Common myeloid progenitor, CD34-positive (primary cell): ENCODE measurements at regions not wholly inside any gene's neighbourhood (a gene's known extent, or its start where the extent isn't known, plus 50 kb on each side); places are given as distances from the start of the nearest gene placed in this dataset.

ENCODE experiments used
- CTCF ChIA-PET: fragments of 350-600 bp; sonication (Branson Sonifier 250); formaldehyde crosslinking; loops from one replicate; lab custom pipeline; 2021; ENCODE audit warnings: antibody characterized with exemption; lab: Charles Lee
- POLR2A ChIA-PET: fragments of 350-600 bp; sonication (Branson Sonifier 250); formaldehyde crosslinking; loops from one replicate; lab custom pipeline; 2021; ENCODE audit warnings: antibody characterized with exemption; lab: Charles Lee
- DNase-seq, 3 donors: peaks; one replicate each; pipeline versions ENCODE4 v3.0.0 to v3.0.0-alpha.2; 2013
- H3K27ac ChIP-seq, 2 experiments: 1 replicate in 1 of 2; 2 replicates in 1 of 2; pipeline ENCODE4 v1.7.0; 2013; ENCODE audit warnings: inconsistent platforms in 2 of 2, low read length in 2 of 2, mild to moderate bottlenecking in 2 of 2, low read depth in 1 of 2, moderate library complexity in 1 of 2; ENCODE audit not compliant: severe bottlenecking in 2 of 2, insufficient read depth in 1 of 2, poor library complexity in 1 of 2
- H3K27me3 ChIP-seq, 5 experiments: replicated peaks in 2 of 5; 1 replicate in 3 of 5; 2 replicates in 2 of 5; pipeline versions ENCODE4 v1.6.1 to v1.7.0; 2013; ENCODE audit warnings: low read length in 4 of 5, mild to moderate bottlenecking in 2 of 5, moderate library complexity in 2 of 5, inconsistent platforms in 1 of 5; ENCODE audit not compliant: insufficient read depth in 5 of 5, control insufficient read depth in 4 of 5
- H3K36me3 ChIP-seq, 4 experiments: 1 replicate in 2 of 4; 2 replicates in 2 of 4; pipeline versions ENCODE4 v1.6.1 to v1.7.0; 2013; ENCODE audit warnings: low read length in 3 of 4, control low read depth in 1 of 4, mild to moderate bottlenecking in 1 of 4; ENCODE audit not compliant: control insufficient read depth in 4 of 4, insufficient read depth in 4 of 4
- H3K4me1 ChIP-seq, 4 experiments: 1 replicate in 3 of 4; 2 replicates in 1 of 4; pipeline versions ENCODE4 v1.6.1 to v1.7.1; 2013; ENCODE audit warnings: low read length in 3 of 4, mild to moderate bottlenecking in 3 of 4, control low read depth in 1 of 4, inconsistent platforms in 1 of 4, moderate library complexity in 1 of 4; ENCODE audit not compliant: control insufficient read depth in 4 of 4, insufficient read depth in 4 of 4; ENCODE audit errors: control extremely low read depth in 1 of 4
- H3K4me3 ChIP-seq, 7 experiments: 1 replicate in 4 of 7; 2 replicates in 3 of 7; pipeline versions ENCODE4 v1.5.1 to v1.7.0; 2013; ENCODE audit warnings: mild to moderate bottlenecking in 7 of 7, low read length in 6 of 7, moderate library complexity in 6 of 7, inconsistent platforms in 2 of 7, low read depth in 2 of 7, control low read depth in 1 of 7; ENCODE audit not compliant: insufficient read depth in 4 of 7, control insufficient read depth in 1 of 7; ENCODE audit errors: extremely low read depth in 1 of 7
- H3K9me3 ChIP-seq, 5 experiments: 1 replicate in 4 of 5; 2 replicates in 1 of 5; pipeline versions ENCODE4 v1.6.1 to v1.7.1; 2013; ENCODE audit warnings: low read length in 4 of 5, mild to moderate bottlenecking in 2 of 5, inconsistent platforms in 1 of 5, low read depth in 1 of 5, moderate library complexity in 1 of 5; ENCODE audit not compliant: control insufficient read depth in 4 of 5, insufficient read depth in 2 of 5; ENCODE audit errors: control extremely low read depth in 1 of 5
- WGBS: methylation state at CpG from one replicate; pipeline ENCODE4 v1.1.5; 2013; ENCODE audit not compliant: insufficient coverage; 5-methylcytosine and 5-hydroxymethylcytosine counted together

- DNase-seq: no peak
- no peaks in the 10 kb centered on the region for H3K9me3 ChIP-seq
- no peak overlapping the region for H3K4me3 ChIP-seq
- no peaks in the 10 kb centered on the region for H3K36me3 ChIP-seq
- no peak overlapping the region for H3K27ac ChIP-seq
- peaks cover 0 to 15% (median 0%) of the 10 kb centered on the region in 4 experiments for H3K4me1 ChIP-seq
- no peaks in the 10 kb centered on the region for H3K27me3 ChIP-seq
- no CpG with 5 or more reads among the region's 3 CpGs for WGBS
- CTCF ChIA-PET: interaction anchor here (0.6 to 1.6 kb wide), 4 partner anchors 12 to 160 kb away, joined by 3 to 5 read pairs (median 4); no protein-coding TSS in a partner anchor
- POLR2A ChIA-PET: no interaction called here
Measured at GRCh38 chr1:117694543-117694942, 88.7 kb downstream of the TENT5C start.

GRCh38 chr1:117695796-117696490 is 90.1 kb downstream of the TENT5C start:
- ChIA-PET CTCF (interaction anchor here (1.1 to 1.7 kb wide), 3 partner anchors 9 to 21 kb away, joined by 3 to 4 read pairs (median 3); no protein-coding TSS in a partner anchor), POLR2A (interaction anchor here (0.9 kb wide), 1 partner anchor 113 kb away, joined by 3 read pairs; no protein-coding TSS in a partner anchor)
- no peak for DNase-seq
- H3K4me1 ChIP-seq: peaks cover 0 to 15% (median 0%) of the 10 kb centered on the region in 4 experiments
- no peaks in the 10 kb centered on the region for H3K9me3 ChIP-seq
- H3K4me3 ChIP-seq: no peak overlapping the region
- H3K27ac ChIP-seq: no peak overlapping the region
- H3K27me3 ChIP-seq: no peaks in the 10 kb centered on the region
- 84% methylated on average over 9 of the region's 9 CpGs for WGBS
- H3K36me3 ChIP-seq: no peaks in the 10 kb centered on the region

- H3K36me3 ChIP-seq: no peaks in the 10 kb centered on the region
- POLR2A ChIA-PET: interaction anchor here (0.9 kb wide), 1 partner anchor 113 kb away, joined by 3 read pairs; no protein-coding TSS in a partner anchor
- DNase-seq: no peak
- H3K27ac ChIP-seq: no peak overlapping the region
- no CpG with 5 or more reads among the region's 1 CpG for WGBS
- no peak overlapping the region for H3K4me3 ChIP-seq
- CTCF ChIA-PET: interaction anchor here (1.1 to 1.7 kb wide), 3 partner anchors 10 to 22 kb away, joined by 3 to 4 read pairs (median 3); no protein-coding TSS in a partner anchor
- H3K9me3 ChIP-seq: no peaks in the 10 kb centered on the region
- H3K4me1 ChIP-seq: peaks cover 0 to 15% (median 0%) of the 10 kb centered on the region in 4 experiments
- no peaks in the 10 kb centered on the region for H3K27me3 ChIP-seq
Measured at GRCh38 chr1:117696561-117696960, 90.7 kb downstream of the TENT5C start.

- Histone ChIP-seq H3K27me3 (no peaks in the 10 kb centered on the region), H3K4me1 (peaks cover 0 to 15% (median 0%) of the 10 kb centered on the region in 4 experiments), H3K9me3 (no peaks in the 10 kb centered on the region), H3K36me3 (no peaks in the 10 kb centered on the region), H3K4me3 (no peak overlapping the region), H3K27ac (no peak overlapping the region)
- ChIA-PET CTCF (interaction anchor here (1.2 to 1.7 kb wide), 3 partner anchors 11 to 57 kb away, joined by 3 to 4 read pairs (median 3); no protein-coding TSS in a partner anchor), POLR2A (interaction anchor here (0.9 kb wide), 1 partner anchor 114 kb away, joined by 3 read pairs; no protein-coding TSS in a partner anchor)
- DNase-seq: no peak
Measured at GRCh38 chr1:117697220-117697781, 91.5 kb downstream of the TENT5C start.

- H3K4me1 ChIP-seq: peaks cover 0 to 15% (median 0%) of the 10 kb centered on the region in 4 experiments
- POLR2A ChIA-PET: no interaction called here
- no peak overlapping the region for H3K4me3 ChIP-seq
- H3K36me3 ChIP-seq: no peaks in the 10 kb centered on the region
- H3K27ac ChIP-seq: no peak overlapping the region
- CTCF ChIA-PET: interaction anchor here (1.4 kb wide), 1 partner anchor 11 kb away, joined by 7 read pairs; no protein-coding TSS in a partner anchor
- H3K9me3 ChIP-seq: peaks cover 0 to under 1% (median 0%) of the 10 kb centered on the region in 5 experiments
- no peaks in the 10 kb centered on the region for H3K27me3 ChIP-seq
- 89% methylated on average over 4 of the region's 5 CpGs for WGBS
- DNase-seq: no peak
Measured at GRCh38 chr1:117698398-117699160, 92.7 kb downstream of the TENT5C start.

GRCh38 chr1:117699953-117700352 is 94.1 kb downstream of the TENT5C start:
- Histone ChIP-seq H3K9me3 (peaks cover 0 to 6% (median 4%) of the 10 kb centered on the region in 5 experiments), H3K36me3 (no peaks in the 10 kb centered on the region), H3K4me3 (no peak overlapping the region), H3K27ac (no peak overlapping the region), H3K4me1 (peaks cover 0 to 3% (median 0%) of the 10 kb centered on the region in 4 experiments), H3K27me3 (no peaks in the 10 kb centered on the region)
- CTCF ChIA-PET: interaction anchor here (0.6 to 1.3 kb wide), 2 partner anchors 11 to 83 kb away, joined by 3 to 4 read pairs; no protein-coding TSS in a partner anchor
- DNase-seq: no peak
- POLR2A ChIA-PET: no interaction called here
